Neural progenitor cell (in vitro differentiated cells): ENCODE measurements at regions not wholly inside any gene's neighbourhood (a gene's known extent, or its start where the extent isn't known, plus 50 kb on each side); places are given as distances from the start of the nearest gene placed in this dataset.

Experiments
- EZH2 ChIP-seq: fragments of 200-600 bp; sonication (generic); IDR thresholded peaks from 2 replicates; pipeline ENCODE4 v1.6.1; 2017; ENCODE audit warnings: antibody characterized with exemption, mild to moderate bottlenecking, moderate library complexity
- EZH2phosphoT487 ChIP-seq: fragments of 200-600 bp; sonication (generic); IDR thresholded peaks from 2 replicates; pipeline ENCODE4 v1.6.1; 2017; ENCODE audit warnings: antibody characterized with exemption
- TF ChIP-seq, protein P1 (sequence below): fragments of 200-600 bp; sonication (generic); IDR thresholded peaks from 2 replicates; pipeline ENCODE4 v1.5.1; 2017; ENCODE audit warnings: antibody characterized with exemption, mild to moderate bottlenecking

DNA sequence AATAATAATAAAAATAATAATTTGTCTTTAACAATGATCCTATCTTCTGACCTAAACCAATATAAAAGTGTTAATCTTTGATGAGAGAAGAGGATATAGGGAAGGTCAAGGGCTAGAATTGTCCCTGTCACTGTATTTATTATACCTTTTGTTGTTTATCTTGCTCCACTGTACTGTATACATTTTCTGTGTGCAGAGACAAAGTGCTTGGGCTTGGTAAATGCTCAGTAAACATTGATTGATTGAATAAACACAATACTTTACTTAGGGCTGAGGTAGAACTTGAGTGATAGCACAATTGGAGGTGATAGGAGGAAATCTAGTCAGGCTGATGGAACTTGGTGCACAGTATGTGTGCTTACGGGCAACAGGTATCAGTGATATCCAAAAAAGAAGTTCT, 161.2 kb downstream of the ARRDC3 start:
- TF ChIP-seq, protein P1, sequence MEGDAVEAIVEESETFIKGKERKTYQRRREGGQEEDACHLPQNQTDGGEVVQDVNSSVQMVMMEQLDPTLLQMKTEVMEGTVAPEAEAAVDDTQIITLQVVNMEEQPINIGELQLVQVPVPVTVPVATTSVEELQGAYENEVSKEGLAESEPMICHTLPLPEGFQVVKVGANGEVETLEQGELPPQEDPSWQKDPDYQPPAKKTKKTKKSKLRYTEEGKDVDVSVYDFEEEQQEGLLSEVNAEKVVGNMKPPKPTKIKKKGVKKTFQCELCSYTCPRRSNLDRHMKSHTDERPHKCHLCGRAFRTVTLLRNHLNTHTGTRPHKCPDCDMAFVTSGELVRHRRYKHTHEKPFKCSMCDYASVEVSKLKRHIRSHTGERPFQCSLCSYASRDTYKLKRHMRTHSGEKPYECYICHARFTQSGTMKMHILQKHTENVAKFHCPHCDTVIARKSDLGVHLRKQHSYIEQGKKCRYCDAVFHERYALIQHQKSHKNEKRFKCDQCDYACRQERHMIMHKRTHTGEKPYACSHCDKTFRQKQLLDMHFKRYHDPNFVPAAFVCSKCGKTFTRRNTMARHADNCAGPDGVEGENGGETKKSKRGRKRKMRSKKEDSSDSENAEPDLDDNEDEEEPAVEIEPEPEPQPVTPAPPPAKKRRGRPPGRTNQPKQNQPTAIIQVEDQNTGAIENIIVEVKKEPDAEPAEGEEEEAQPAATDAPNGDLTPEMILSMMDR: no peak
- TF ChIP-seq EZH2: no peak
- no peak for TF ChIP-seq EZH2phosphoT487
